ENCODE measurements at regions not wholly inside any gene's neighbourhood (a gene's known extent, or its start where the extent isn't known, plus 50 kb on each side); places are given as distances from the start of the nearest gene placed in this dataset.

GRCh38 chr11:112581747-112582146, 321.1 kb upstream of the PLET1 start:
- no peak for TF ChIP-seq CTCF (IDR thresholded peaks at IDR 0.05)
- no peak for TF ChIP-seq POLR2AphosphoS5 (IDR thresholded peaks at IDR 0.05)

Measured in breast epithelium (tissue), 3 donors.